PC-3 (cell line): ENCODE measurements at regions not wholly inside any gene's neighbourhood (a gene's known extent, or its start where the extent isn't known, plus 50 kb on each side); places are given as distances from the start of the nearest gene placed in this dataset.

ENCODE experiments used
- CTCF ChIP-seq: fragments of 300-600 bp; sonication (generic); conservative IDR thresholded peaks from 2 replicates; pipeline ENCODE4 v1.5.1; 2017; ENCODE audit warnings: antibody characterized with exemption, low read depth, mild to moderate bottlenecking, low read length
- EZH2 ChIP-seq: fragments of 300-600 bp; sonication (generic); IDR thresholded peaks from one replicate; pipeline ENCODE4 v1.6.1; 2017; ENCODE audit warnings: antibody characterized with exemption, mild to moderate bottlenecking, low read length; ENCODE audit not compliant: unreplicated experiment
- EZH2phosphoT487 ChIP-seq: fragments of 300-600 bp; sonication (generic); IDR thresholded peaks from 2 replicates; pipeline ENCODE4 v1.6.1; 2018; ENCODE audit warnings: mild to moderate bottlenecking, antibody characterized with exemption, low read length, borderline replicate concordance

- TF ChIP-seq CTCF (no peak), EZH2phosphoT487 (no peak), EZH2 (no peak)
These were observed 263.7 kb downstream of the TENT4A start for GRCh38 chr5:6976971-6977370.
